ENCODE measurements at regions not wholly inside any gene's neighbourhood (a gene's known extent, or its start where the extent isn't known, plus 50 kb on each side); places are given as distances from the start of the nearest gene placed in this dataset.
"Not testable (repeated sequence)": the region's sequence is repeated elsewhere in the genome, so short reads cannot be mapped to it uniquely, and the experiment has no call there.

- TF ChIP-seq REST (IDR thresholded peaks at IDR 0.05; ENCODE audit: insufficient replicate concordance, low read depth) (no peak), POLR2AphosphoS5 (IDR thresholded peaks at IDR 0.05; ENCODE audit: low read depth) (no peak), CTCF (IDR thresholded peaks at IDR 0.05; ENCODE audit: insufficient read depth, low read length) (no peak), SPI1 (IDR thresholded peaks at IDR 0.05; ENCODE audit: borderline replicate concordance, low read depth) (no peak), GABPA (IDR thresholded peaks at IDR 0.05; ENCODE audit: low read depth) (no peak)
Observed at GRCh38 chr5:174644436-174644835, 79.9 kb upstream of the MSX2 start.

GRCh38 chr5:174644923-174645322, 79.5 kb upstream of the MSX2 start:
- DNase-seq (ENCODE audit: low read depth in 1 of 2, low spot score in 1 of 2): no peak
- no peaks in the 10 kb centered on the region for H3K27me3 ChIP-seq (ENCODE audit: insufficient read depth, poor library complexity, severe bottlenecking)
- H3K27ac ChIP-seq (replicated peaks): no peak overlapping the region
- TF ChIP-seq GABPA (IDR thresholded peaks at IDR 0.05; ENCODE audit: low read depth) (no peak), POLR2AphosphoS5 (IDR thresholded peaks at IDR 0.05; ENCODE audit: low read depth) (no peak), REST (IDR thresholded peaks at IDR 0.05; ENCODE audit: insufficient replicate concordance, low read depth) (no peak), SPI1 (IDR thresholded peaks at IDR 0.05; ENCODE audit: borderline replicate concordance, low read depth) (no peak), CTCF (IDR thresholded peaks at IDR 0.05; ENCODE audit: insufficient read depth, low read length) (no peak)
- no peak overlapping the region for H3K4me3 ChIP-seq (replicated peaks; ENCODE audit: insufficient read depth, low read length)

More at GRCh38 chr5:174644436-174644835, 79.9 kb upstream of the MSX2 start:
- Histone ChIP-seq H3K4me3 (replicated peaks; ENCODE audit: insufficient read depth, low read length) (no peak overlapping the region), H3K27me3 (ENCODE audit: insufficient read depth, poor library complexity, severe bottlenecking) (no peaks in the 10 kb centered on the region), H3K27ac (replicated peaks) (no peak overlapping the region)
- DNase-seq (ENCODE audit: low read depth in 1 of 2, low spot score in 1 of 2): no peak

- no peak for TF ChIP-seq POLR2AphosphoS5 (IDR thresholded peaks at IDR 0.05; ENCODE audit: low read depth)
- no peak for TF ChIP-seq SPI1 (IDR thresholded peaks at IDR 0.05; ENCODE audit: borderline replicate concordance, low read depth)
- TF ChIP-seq REST (IDR thresholded peaks at IDR 0.05; ENCODE audit: insufficient replicate concordance, low read depth): no peak
- no peak for TF ChIP-seq CTCF (IDR thresholded peaks at IDR 0.05; ENCODE audit: insufficient read depth, low read length)
- no peak for TF ChIP-seq GABPA (IDR thresholded peaks at IDR 0.05; ENCODE audit: low read depth)
- DNase-seq (ENCODE audit: low read depth in 1 of 2, low spot score in 1 of 2): no peak
- Histone ChIP-seq H3K27ac (replicated peaks) (no peak overlapping the region), H3K27me3 (ENCODE audit: insufficient read depth, poor library complexity, severe bottlenecking) (no peaks in the 10 kb centered on the region), H3K4me3 (replicated peaks; ENCODE audit: insufficient read depth, low read length) (no peak overlapping the region)
Observed at GRCh38 chr5:174645677-174646076, 78.7 kb upstream of the MSX2 start.

GRCh38 chr5:174648618-174649017, 75.8 kb upstream of the MSX2 start:
- H3K4me3 ChIP-seq (replicated peaks; ENCODE audit: insufficient read depth, low read length); DNase-seq (ENCODE audit: low read depth in 1 of 2, low spot score in 1 of 2); H3K27ac ChIP-seq (replicated peaks); H3K27me3 ChIP-seq (ENCODE audit: insufficient read depth, poor library complexity, severe bottlenecking): not testable (repeated sequence)
